H9 (cell line): ENCODE measurements at regions not wholly inside any gene's neighbourhood (a gene's known extent, or its start where the extent isn't known, plus 50 kb on each side); places are given as distances from the start of the nearest gene placed in this dataset.

ENCODE experiments used
- DNase-seq: peaks from one replicate; pipeline ENCODE4 v3.0.0-alpha.2; 2017
- H2AFZ ChIP-seq: one replicate; pipeline ENCODE4 v1.6.1; 2013; ENCODE audit warnings: mild to moderate bottlenecking, low read length, control low read depth, moderate library complexity
- H2AK5ac ChIP-seq: 2 replicates; pipeline ENCODE4 v1.6.1; 2013; ENCODE audit warnings: low read length, control low read depth, mixed read lengths; ENCODE audit not compliant: insufficient read length
- H2BK120ac ChIP-seq: one replicate; pipeline ENCODE4 v1.6.1; 2013; ENCODE audit warnings: low read depth, mild to moderate bottlenecking, low read length, control low read depth, inconsistent platforms; ENCODE audit not compliant: poor library complexity, severe bottlenecking
- H2BK12ac ChIP-seq: 2 replicates; pipeline ENCODE4 v1.6.1; 2013; ENCODE audit warnings: low read length, control low read depth, mixed read lengths, low read depth; ENCODE audit not compliant: insufficient read length
- H2BK15ac ChIP-seq: 2 replicates; pipeline ENCODE4 v1.6.1; 2013; ENCODE audit warnings: low read depth, low read length, control low read depth
- H2BK20ac ChIP-seq: one replicate; pipeline ENCODE4 v1.6.1; 2013; ENCODE audit warnings: low read depth, mild to moderate bottlenecking, low read length, control low read depth, inconsistent platforms; ENCODE audit not compliant: poor library complexity, severe bottlenecking
- H2BK5ac ChIP-seq: 2 replicates; pipeline ENCODE4 v1.6.1; 2013; ENCODE audit warnings: low read length, control low read depth, mixed read lengths; ENCODE audit not compliant: insufficient read length
- H3K14ac ChIP-seq: 2 replicates; pipeline ENCODE4 v1.6.1; 2013; ENCODE audit warnings: low read length, control low read depth; ENCODE audit not compliant: insufficient read depth
- H3K18ac ChIP-seq: 2 replicates; pipeline ENCODE4 v1.6.1; 2013; ENCODE audit warnings: low read depth, mild to moderate bottlenecking, mixed read lengths, low read length, control low read depth; ENCODE audit not compliant: insufficient read length
- H3K23ac ChIP-seq: 2 replicates; pipeline ENCODE4 v1.6.1; 2013; ENCODE audit warnings: low read length, control low read depth, mixed read lengths, low read depth; ENCODE audit not compliant: insufficient read length
- H3K23me2 ChIP-seq: 2 replicates; pipeline ENCODE4 v1.6.1; 2013; ENCODE audit warnings: low read depth, mild to moderate bottlenecking, mixed read lengths, low read length, control low read depth; ENCODE audit not compliant: insufficient read length, poor library complexity, severe bottlenecking
- H3K27ac ChIP-seq: 2 replicates; pipeline ENCODE4 v1.5.1; 2013; ENCODE audit warnings: low read length, control low read depth, mixed read lengths, low read depth; ENCODE audit not compliant: insufficient read length
- H3K27me3 ChIP-seq: 2 replicates; pipeline ENCODE4 v1.6.1; 2013; ENCODE audit warnings: low read length, control low read depth, inconsistent platforms; ENCODE audit not compliant: insufficient read depth
- H3K4ac ChIP-seq: 2 replicates; pipeline ENCODE4 v1.6.1; 2013; ENCODE audit warnings: low read depth, mild to moderate bottlenecking, control low read depth, inconsistent platforms, low read length, moderate library complexity
- H3K4me1 ChIP-seq: 2 replicates; pipeline ENCODE4 v1.6.1; 2013; ENCODE audit warnings: low read length, control low read depth, inconsistent platforms; ENCODE audit not compliant: insufficient read depth
- H3K4me2 ChIP-seq: 2 replicates; pipeline ENCODE4 v1.6.1; 2013; ENCODE audit warnings: low read length, control low read depth, mixed read lengths; ENCODE audit not compliant: insufficient read length, insufficient read depth
- H3K56ac ChIP-seq: 2 replicates; pipeline ENCODE4 v1.6.1; 2013; ENCODE audit warnings: low read depth, mild to moderate bottlenecking, mixed read lengths, low read length, control low read depth; ENCODE audit not compliant: insufficient read length
- H3K79me1 ChIP-seq: 2 replicates; pipeline ENCODE4 v1.6.1; 2013; ENCODE audit warnings: low read depth, mild to moderate bottlenecking, moderate library complexity, low read length, control low read depth, inconsistent platforms; ENCODE audit not compliant: insufficient read depth, poor library complexity, severe bottlenecking
- H3K79me2 ChIP-seq: 2 replicates; pipeline ENCODE4 v1.6.1; 2013; ENCODE audit warnings: low read length, control low read depth, inconsistent platforms; ENCODE audit not compliant: insufficient read depth
- H3K9ac ChIP-seq: 2 replicates; pipeline ENCODE4 v1.6.1; 2013; ENCODE audit warnings: low read length, control low read depth, mixed read lengths; ENCODE audit not compliant: insufficient read length; ENCODE audit errors: extremely low read depth
- H3K9me3 ChIP-seq: one replicate; pipeline ENCODE4 v1.6.1; 2013; ENCODE audit warnings: low read depth, low read length, inconsistent platforms; ENCODE audit not compliant: control insufficient read depth
- H3T11ph ChIP-seq: one replicate; pipeline ENCODE4 v1.6.1; 2013; ENCODE audit warnings: mild to moderate bottlenecking, low read length, control low read depth, inconsistent platforms
- H4K20me1 ChIP-seq: one replicate; pipeline ENCODE4 v1.6.1; 2013; ENCODE audit not compliant: control insufficient read depth, insufficient read length, insufficient read depth
- H4K5ac ChIP-seq: 2 replicates; pipeline ENCODE4 v1.6.1; 2013; ENCODE audit warnings: low read depth, mild to moderate bottlenecking, mixed read lengths, low read length, control low read depth; ENCODE audit not compliant: insufficient read length
- H4K8ac ChIP-seq: replicated peaks from 2 replicates; pipeline ENCODE4 v1.6.1; 2013; ENCODE audit warnings: low read length, control low read depth, mixed read lengths, low read depth; ENCODE audit not compliant: insufficient read length
- H4K91ac ChIP-seq: 2 replicates; pipeline ENCODE4 v1.6.1; 2013; ENCODE audit warnings: low read depth, mild to moderate bottlenecking, moderate library complexity, mixed read lengths, low read length, control low read depth; ENCODE audit not compliant: insufficient read length
- H3K27ac Mint-ChIP-seq, 3 experiments: 2 replicates in 2 of 3; 3 replicates in 1 of 3; pipeline ENCODE4 v1.8.0; 2020 to 2021; ENCODE audit warnings: mixed read lengths in 3 of 3, mild to moderate bottlenecking in 1 of 3, moderate library complexity in 1 of 3
- H3K27me3 Mint-ChIP-seq: 2 replicates; pipeline ENCODE4 v1.8.0; 2021; ENCODE audit warnings: low read depth, mild to moderate bottlenecking, moderate library complexity, mixed read lengths
- H3K36me3 Mint-ChIP-seq, 3 experiments: 2 replicates in 2 of 3; 3 replicates in 1 of 3; pipeline ENCODE4 v1.8.0; 2020 to 2021; ENCODE audit warnings: low read depth in 3 of 3, mixed read lengths in 3 of 3; ENCODE audit not compliant: insufficient read depth in 1 of 3
- H3K4me1 Mint-ChIP-seq, 2 experiments: 2 replicates each; pipeline ENCODE4 v1.8.0; 2020; ENCODE audit warnings: mixed read lengths in 2 of 2
- H3K4me3 Mint-ChIP-seq, 2 experiments: 2 replicates in 1 of 2; 3 replicates in 1 of 2; pipeline ENCODE4 v1.8.0; 2020 to 2021; ENCODE audit warnings: mild to moderate bottlenecking in 2 of 2, mixed read lengths in 2 of 2, moderate library complexity in 1 of 2
- H3K9me3 Mint-ChIP-seq, 2 experiments: 2 replicates in 1 of 2; 3 replicates in 1 of 2; pipeline ENCODE4 v1.8.0; 2020; ENCODE audit warnings: mild to moderate bottlenecking in 2 of 2, mixed read lengths in 2 of 2, moderate library complexity in 1 of 2
- CTCF ChIP-seq: fragments of 200-600 bp; sonication (generic); conservative IDR thresholded peaks from 3 replicates; pipeline ENCODE4 v1.8.0; 2021; ENCODE audit warnings: antibody characterized with exemption, mild to moderate bottlenecking
- WGBS: extraction: QIAGEN DNeasy Blood & Tissue Kit; methylation state at CpG from one replicate; pipeline ENCODE4 v1.1.7; 2013; ENCODE audit warnings: missing lambda C conversion rate, low lambda C conversion rate, mixed read lengths; ENCODE audit not compliant: insufficient read length; ENCODE audit errors: extremely low coverage; 5-methylcytosine and 5-hydroxymethylcytosine counted together

DNA sequence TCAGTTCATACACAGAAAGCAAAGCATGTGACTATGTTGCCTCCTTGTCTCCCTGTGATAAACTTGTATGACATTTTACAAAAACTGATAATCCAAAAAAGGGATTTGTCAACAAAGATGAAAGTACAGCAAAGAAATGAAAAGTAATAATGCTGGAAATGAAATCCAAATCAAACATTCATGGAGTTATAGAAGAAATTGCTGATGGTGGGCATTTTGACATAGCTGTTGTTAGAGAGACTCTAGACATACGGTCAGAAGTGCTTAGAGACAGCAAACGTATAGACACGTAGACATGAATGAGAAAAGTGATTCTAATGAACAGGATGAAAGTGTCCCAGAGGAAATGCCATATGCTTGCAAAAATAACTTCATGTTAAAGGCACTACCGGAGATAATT, 186.9 kb upstream of the RGMB start:
- Histone ChIP-seq H2BK5ac (no peak overlapping the region), H2AK5ac (no peak overlapping the region), H3K79me1 (no peaks in the 10 kb centered on the region), H2BK120ac (no peak overlapping the region), H3K27ac (no peak overlapping the region), H2BK20ac (no peak overlapping the region), H3K27me3 (no peaks in the 10 kb centered on the region), H2BK15ac (no peak overlapping the region), H3K79me2 (no peaks in the 10 kb centered on the region), H3K4ac (no peak overlapping the region), H3K4me2 (no peak overlapping the region), H3K9ac (no peak overlapping the region), H3K56ac (no peak overlapping the region), H3K18ac (no peak overlapping the region), H4K91ac (no peak overlapping the region), H3K4me1 (no peaks in the 10 kb centered on the region), H2BK12ac (no peak overlapping the region), H3K23ac (no peak overlapping the region), H4K20me1 (no peaks in the 10 kb centered on the region), H3T11ph (no peak overlapping the region), H3K14ac (no peak overlapping the region), H3K23me2 (no peaks in the 10 kb centered on the region), H4K8ac (no peak overlapping the region), H4K5ac (no peak overlapping the region), H2AFZ (no peak overlapping the region), H3K9me3 (no peaks in the 10 kb centered on the region)
- no peaks in the 10 kb centered on the region for H3K27me3 Mint-ChIP-seq
- H3K36me3 Mint-ChIP-seq, result no peaks in the 10 kb centered on the region; a peak in 1 of 7 replicates
- no peak overlapping the region for H3K4me3 Mint-ChIP-seq
- no CpG with 5 or more reads among the region's 4 CpGs for WGBS
- DNase-seq, result no peak
- peaks cover 3 to 4% of the 10 kb centered on the region in 2 experiments; a peak in 3 of 5 replicates for H3K9me3 Mint-ChIP-seq
- TF ChIP-seq CTCF, result no peak
- no peak overlapping the region for H3K27ac Mint-ChIP-seq
- peaks cover 2 to 3% of the 10 kb centered on the region in 2 experiments; a peak in 2 of 4 replicates for H3K4me1 Mint-ChIP-seq
